HG02759 (cell line): ENCODE measurements at regions not wholly inside any gene's neighbourhood (a gene's known extent, or its start where the extent isn't known, plus 50 kb on each side); places are given as distances from the start of the nearest gene placed in this dataset.

Experiments
- ATAC-seq: cut with Tn5 transposase; IDR thresholded peaks from one replicate; pipeline ENCODE4 v1.9.1; 2021; ENCODE audit warnings: mild to moderate bottlenecking, moderate library complexity; ENCODE audit not compliant: unreplicated experiment

DNA sequence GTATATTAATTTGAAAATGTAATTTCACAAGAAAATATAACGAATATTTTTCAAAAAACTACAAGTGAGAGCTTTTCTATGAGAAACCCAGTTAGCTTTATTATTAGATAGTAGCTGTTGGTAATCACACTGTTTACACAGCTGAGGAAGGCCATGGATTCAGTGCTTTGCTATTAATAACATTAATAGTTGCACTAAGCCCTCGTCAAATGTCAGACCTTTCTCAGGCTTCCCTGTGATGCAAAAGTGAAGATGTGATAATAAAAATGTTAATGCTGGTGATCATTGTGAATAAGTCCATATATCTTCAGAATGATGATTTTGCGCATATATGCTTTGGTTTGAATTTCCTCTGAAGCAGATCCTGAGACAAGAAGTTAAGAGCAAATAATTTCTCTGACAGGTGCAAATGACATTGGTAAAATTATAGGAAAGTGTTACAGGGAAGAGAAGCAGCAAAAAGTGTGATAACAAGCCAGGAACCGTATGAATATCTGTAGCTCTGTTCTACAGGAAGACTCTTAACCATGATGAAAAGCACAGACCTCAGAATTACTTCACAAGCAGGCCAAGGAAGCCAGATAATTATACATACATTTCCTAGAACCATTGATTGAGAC, 56.5 kb upstream of the CNTN6 start:
- no peak for ATAC-seq

DNA sequence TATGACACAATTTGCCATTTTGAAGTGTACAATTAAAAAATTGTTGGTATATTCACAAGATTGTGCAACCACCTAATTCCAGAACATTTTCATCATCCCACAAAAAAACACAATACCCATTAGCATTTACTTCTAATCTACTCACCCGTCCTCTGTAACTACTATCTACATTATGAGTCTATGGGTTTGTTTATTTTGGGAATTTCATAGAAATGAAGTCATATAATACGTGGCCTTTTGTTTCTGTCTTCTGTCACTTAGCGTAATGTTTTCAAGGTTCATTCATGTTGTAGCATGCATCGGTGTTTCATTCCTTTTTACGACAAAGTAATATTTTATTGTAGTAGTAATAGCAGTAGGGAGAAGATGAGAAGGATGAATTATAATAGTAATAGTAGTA, 55.2 kb upstream of the CNTN6 start:
- no peak for ATAC-seq
